A549 (cell line): ENCODE measurements at regions not wholly inside any gene's neighbourhood (a gene's known extent, or its start where the extent isn't known, plus 50 kb on each side); places are given as distances from the start of the nearest gene placed in this dataset.

ENCODE experiments used
- POLR2A ChIP-seq: IDR thresholded peaks from 2 replicates; pipeline ENCODE4 v1.6.1; 2012; ENCODE audit warnings: mild to moderate bottlenecking, low read length
- TF ChIP-seq, protein P1 (sequence below): fragments of 450-650 bp; IDR thresholded peaks from 2 replicates; pipeline ENCODE4 v1.6.1; 2014; ENCODE audit warnings: antibody characterized with exemption

DNA sequence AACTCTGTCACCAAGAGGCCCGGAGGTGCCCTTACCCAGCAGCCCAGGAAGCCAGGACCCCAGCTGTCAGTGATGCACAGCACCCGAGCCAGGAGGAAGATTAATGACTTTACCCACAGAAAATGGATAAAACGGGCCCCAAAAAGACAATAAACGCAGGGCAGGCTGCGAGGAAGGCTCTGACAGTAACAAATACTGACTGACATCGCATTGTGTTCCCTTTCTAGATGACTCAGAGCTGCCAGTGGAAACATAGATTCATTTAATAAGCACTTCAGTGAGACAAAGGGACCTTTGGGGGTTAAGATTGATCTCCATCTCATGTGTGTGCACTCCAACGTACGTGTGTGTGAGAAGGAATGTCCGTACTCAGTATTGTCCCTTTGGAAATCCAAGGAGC, 225.3 kb upstream of the PPP2R3A start:
- no peak for TF ChIP-seq POLR2A
- TF ChIP-seq, protein P1, sequence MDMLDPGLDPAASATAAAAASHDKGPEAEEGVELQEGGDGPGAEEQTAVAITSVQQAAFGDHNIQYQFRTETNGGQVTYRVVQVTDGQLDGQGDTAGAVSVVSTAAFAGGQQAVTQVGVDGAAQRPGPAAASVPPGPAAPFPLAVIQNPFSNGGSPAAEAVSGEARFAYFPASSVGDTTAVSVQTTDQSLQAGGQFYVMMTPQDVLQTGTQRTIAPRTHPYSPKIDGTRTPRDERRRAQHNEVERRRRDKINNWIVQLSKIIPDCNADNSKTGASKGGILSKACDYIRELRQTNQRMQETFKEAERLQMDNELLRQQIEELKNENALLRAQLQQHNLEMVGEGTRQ, result no peak
